CD14-positive monocyte (primary cell): ENCODE measurements at regions not wholly inside any gene's neighbourhood (a gene's known extent, or its start where the extent isn't known, plus 50 kb on each side); places are given as distances from the start of the nearest gene placed in this dataset.

ENCODE experiments used
- DNase-seq, 3 donors: peaks; one replicate each; pipeline ENCODE4 v3.0.0-alpha.2; 2011 to 2022
- H2AFZ ChIP-seq: 2 replicates; pipeline ENCODE4 v1.6.0; 2012; ENCODE audit warnings: mild to moderate bottlenecking, low read depth, low read length, inconsistent platforms; ENCODE audit not compliant: insufficient read depth, poor library complexity, severe bottlenecking
- H3K27ac ChIP-seq, 2 donors: 1 replicate in 1 of 2; 2 replicates in 1 of 2; pipeline ENCODE4 v1.5.1; 2012 to 2013; ENCODE audit warnings: low read length in 2 of 2, control low read depth in 1 of 2, inconsistent platforms in 1 of 2, low read depth in 1 of 2, mild to moderate bottlenecking in 1 of 2
- H3K27me3 ChIP-seq, 2 donors: one replicate each; pipeline versions ENCODE4 v1.6.0 to v1.6.1; 2011 to 2013; ENCODE audit warnings: low read length in 2 of 2; ENCODE audit not compliant: control insufficient read depth in 2 of 2, insufficient read depth in 2 of 2
- H3K36me3 ChIP-seq, 2 donors: replicated peaks in 1 of 2; 1 replicate in 1 of 2; 2 replicates in 1 of 2; pipeline versions ENCODE4 v1.5.1 to v1.6.1; 2012 to 2013; ENCODE audit warnings: low read length in 2 of 2, control low read depth in 1 of 2, inconsistent platforms in 1 of 2, mild to moderate bottlenecking in 1 of 2; ENCODE audit not compliant: insufficient read depth in 2 of 2, control insufficient read depth in 1 of 2
- H3K4me1 ChIP-seq, 2 donors: 1 replicate in 1 of 2; 2 replicates in 1 of 2; pipeline versions ENCODE4 v1.5.1 to v1.6.1; 2012 to 2013; ENCODE audit warnings: low read length in 2 of 2, control low read depth in 1 of 2, inconsistent platforms in 1 of 2, mild to moderate bottlenecking in 1 of 2, moderate library complexity in 1 of 2; ENCODE audit not compliant: insufficient read depth in 2 of 2, control insufficient read depth in 1 of 2
- H3K4me2 ChIP-seq: replicated peaks from 2 replicates; pipeline ENCODE3; 2012; ENCODE audit warnings: low read length, moderate library complexity, mild to moderate bottlenecking; ENCODE audit not compliant: poor library complexity, severe bottlenecking; ENCODE audit errors: extremely low read depth
- H3K4me3 ChIP-seq, 3 experiments: fragments of 200-600 bp in 1 of 3; sonication (generic) in 1 of 3; replicated peaks in 1 of 3; 1 replicate in 2 of 3; 2 replicates in 1 of 3; pipeline ENCODE4 v1.5.1; 2011 to 2013; ENCODE audit warnings: low read length in 3 of 3, mild to moderate bottlenecking in 3 of 3, control low read depth in 2 of 3, low read depth in 2 of 3, inconsistent platforms in 1 of 3, moderate library complexity in 1 of 3
- H3K79me2 ChIP-seq: 2 replicates; pipeline ENCODE4 v1.6.0; 2012; ENCODE audit warnings: mild to moderate bottlenecking, control low read depth, inconsistent platforms, low read length, moderate library complexity; ENCODE audit not compliant: insufficient read depth
- H3K9ac ChIP-seq: 2 replicates; pipeline ENCODE4 v1.6.0; 2017; ENCODE audit warnings: low read length, mild to moderate bottlenecking; ENCODE audit not compliant: insufficient read depth, poor library complexity, severe bottlenecking
- H3K9me3 ChIP-seq, 2 donors: replicated peaks in 1 of 2; 1 replicate in 1 of 2; 2 replicates in 1 of 2; pipeline versions ENCODE4 v1.5.1 to v1.6.1; 2012 to 2013; ENCODE audit warnings: low read length in 2 of 2, control low read depth in 1 of 2; ENCODE audit not compliant: control insufficient read depth in 1 of 2, insufficient read depth in 1 of 2
- H4K20me1 ChIP-seq: 2 replicates; pipeline ENCODE4 v1.6.0; 2012; ENCODE audit warnings: mild to moderate bottlenecking, low read length, control low read depth, moderate library complexity; ENCODE audit not compliant: insufficient read depth
- H3K27ac Mint-ChIP-seq, 7 donors: one replicate each; pipeline ENCODE4 v1.8.0; 2020; ENCODE audit warnings: mild to moderate bottlenecking in 7 of 7, mixed read lengths in 7 of 7, moderate library complexity in 6 of 7, inconsistent platforms in 2 of 7
- H3K27me3 Mint-ChIP-seq, 3 donors: one replicate each; pipeline ENCODE4 v1.8.0; 2021 to 2022; ENCODE audit warnings: low read depth in 3 of 3, mild to moderate bottlenecking in 3 of 3, mixed read lengths in 3 of 3, moderate library complexity in 3 of 3, inconsistent platforms in 1 of 3
- H3K36me3 Mint-ChIP-seq, 2 donors: one replicate each; pipeline ENCODE4 v1.8.0; 2020; ENCODE audit warnings: mixed read lengths in 2 of 2, inconsistent platforms in 1 of 2, mild to moderate bottlenecking in 1 of 2
- H3K4me1 Mint-ChIP-seq: one replicate; pipeline ENCODE4 v1.8.0; 2020; ENCODE audit warnings: mild to moderate bottlenecking, mixed read lengths
- H3K4me3 Mint-ChIP-seq, 2 donors: one replicate each; pipeline ENCODE4 v1.8.0; 2020; ENCODE audit warnings: mild to moderate bottlenecking in 2 of 2, mixed read lengths in 2 of 2, moderate library complexity in 1 of 2
- H3K9me3 Mint-ChIP-seq, 7 donors: one replicate each; pipeline ENCODE4 v1.8.0; 2020 to 2022; ENCODE audit warnings: mixed read lengths in 7 of 7, mild to moderate bottlenecking in 6 of 7, moderate library complexity in 6 of 7, inconsistent platforms in 2 of 7
- CTCF ChIP-seq: fragments of 200-600 bp; IDR thresholded peaks from one replicate; pipeline ENCODE4 v1.8.0; 2022; ENCODE audit warnings: antibody characterized with exemption, mild to moderate bottlenecking
- WGBS: methylation state at CpG from one replicate; pipeline ENCODE4 v1.1.5; 2013; ENCODE audit warnings: missing lambda C conversion rate; ENCODE audit not compliant: insufficient coverage; 5-methylcytosine and 5-hydroxymethylcytosine counted together
- intact Hi-C, 2 donors: fragments of 100-400 bp; cut with micrococcal nuclease; formaldehyde crosslinking; loops; one replicate each; pipeline versions ENCODE4 v1.15.0 to v1.15.1; 2023

- no peaks in the 10 kb centered on the region for H3K4me1 ChIP-seq
- no peak overlapping the region for H3K4me3 Mint-ChIP-seq
- no peaks in the 10 kb centered on the region for H3K9me3 ChIP-seq
- H3K27me3 Mint-ChIP-seq, result peaks cover 1 to 6% (median 2%) of the 10 kb centered on the region in 3 donors
- no CpG with 5 or more reads among the region's 1 CpG for WGBS
- H3K9ac ChIP-seq, result no peak overlapping the region
- H3K27ac ChIP-seq, result no peak overlapping the region
- intact Hi-C loops, result no loop called here
- DNase-seq, result no peak
- no peaks in the 10 kb centered on the region for H3K36me3 Mint-ChIP-seq
- no peak overlapping the region for H3K4me2 ChIP-seq
- H3K27ac Mint-ChIP-seq, result no peak overlapping the region
- H2AFZ ChIP-seq, result no peak overlapping the region
- H3K27me3 ChIP-seq, result no peaks in the 10 kb centered on the region
- TF ChIP-seq CTCF, result no peak
- no peaks in the 10 kb centered on the region for H3K4me1 Mint-ChIP-seq
- H3K79me2 ChIP-seq, result no peaks in the 10 kb centered on the region
- H3K4me3 ChIP-seq, result no peak overlapping the region
- no peaks in the 10 kb centered on the region for H3K9me3 Mint-ChIP-seq
- H3K36me3 ChIP-seq, result no peaks in the 10 kb centered on the region
- no peaks in the 10 kb centered on the region for H4K20me1 ChIP-seq
Observed at GRCh38 chr11:7196396-7197146, 55.1 kb upstream of the SYT9 start.

DNA sequence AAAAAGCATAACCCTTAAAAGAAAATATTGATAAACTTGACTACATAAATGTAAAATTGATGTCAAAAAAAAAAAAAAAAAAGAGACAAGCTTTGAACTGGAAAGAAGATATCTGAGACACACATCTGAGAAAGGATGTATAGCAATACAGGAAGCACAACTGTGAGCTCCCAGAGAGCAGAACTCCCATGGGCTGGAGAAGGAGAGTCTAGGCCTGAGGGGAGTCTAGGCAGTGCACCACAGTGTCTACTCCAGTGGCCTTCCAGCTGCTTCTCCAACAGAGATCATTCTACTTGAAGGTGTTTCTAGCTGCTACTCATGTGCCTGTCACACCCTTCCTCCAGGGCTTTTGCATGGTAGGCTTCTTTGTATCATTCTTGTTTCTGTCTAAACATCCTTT is 54.2 kb upstream of the SYT9 start:
- Histone ChIP-seq H3K4me3 (no peak overlapping the region), H2AFZ (no peak overlapping the region), H3K9me3 (no peaks in the 10 kb centered on the region), H3K27ac (no peak overlapping the region), H4K20me1 (no peaks in the 10 kb centered on the region), H3K27me3 (no peaks in the 10 kb centered on the region), H3K79me2 (no peaks in the 10 kb centered on the region), H3K4me1 (no peaks in the 10 kb centered on the region), H3K4me2 (no peak overlapping the region), H3K9ac (no peak overlapping the region), H3K36me3 (no peaks in the 10 kb centered on the region)
- H3K4me3 Mint-ChIP-seq, result no peak overlapping the region
- H3K4me1 Mint-ChIP-seq, result no peaks in the 10 kb centered on the region
- H3K27ac Mint-ChIP-seq, result no peak overlapping the region
- no peaks in the 10 kb centered on the region for H3K36me3 Mint-ChIP-seq
- intact Hi-C loops, result no loop called here
- H3K27me3 Mint-ChIP-seq, result peaks cover 1 to 6% (median 2%) of the 10 kb centered on the region in 3 donors
- no peak for DNase-seq
- no peaks in the 10 kb centered on the region for H3K9me3 Mint-ChIP-seq
- TF ChIP-seq CTCF, result no peak
